AG10803 (cell line): ENCODE measurements at regions not wholly inside any gene's neighbourhood (a gene's known extent, or its start where the extent isn't known, plus 50 kb on each side); places are given as distances from the start of the nearest gene placed in this dataset.

Experiments used
- DNase-seq: peaks from one replicate; pipeline ENCODE4 v3.0.0; 2010; ENCODE audit warnings: low read depth
- H3K4me3 ChIP-seq: 2 replicates; pipeline ENCODE4 v1.5.1; 2011; ENCODE audit warnings: mild to moderate bottlenecking, low read length, control low read depth
- CTCF ChIP-seq: conservative IDR thresholded peaks from 2 replicates; pipeline ENCODE4 v1.5.1; 2011; ENCODE audit warnings: mild to moderate bottlenecking, low read length, control low read depth, inconsistent platforms

- no peak for TF ChIP-seq CTCF
- H3K4me3 ChIP-seq: no peak overlapping the region
- DNase-seq: no peak
Measured at GRCh38 chr18:63071701-63072141, 247.8 kb downstream of the BCL2 start.

- no peak overlapping the region for H3K4me3 ChIP-seq
- DNase-seq: no peak
- no peak for TF ChIP-seq CTCF
Measured at GRCh38 chr18:63070767-63071502, 248.6 kb downstream of the BCL2 start.

GRCh38 chr18:63069496-63069895, 250.1 kb downstream of the BCL2 start:
- no peak overlapping the region for H3K4me3 ChIP-seq
- no peak for DNase-seq
- TF ChIP-seq CTCF: no peak

GRCh38 chr18:63067939-63068338, 251.6 kb downstream of the BCL2 start:
- no peak for DNase-seq
- no peak for TF ChIP-seq CTCF

GRCh38 chr18:63065172-63065571, 254.4 kb downstream of the BCL2 start:
- no peak overlapping the region for H3K4me3 ChIP-seq
- TF ChIP-seq CTCF: no peak
- DNase-seq: no peak

More at GRCh38 chr18:63067939-63068338, 251.6 kb downstream of the BCL2 start:
- no peak overlapping the region for H3K4me3 ChIP-seq

- H3K4me3 ChIP-seq: peak overlapping the region; percentile 12; the same call in 1 of the 2 replicates
- no peak for TF ChIP-seq CTCF
- DNase-seq: peak; percentile 66
Measured at GRCh38 chr18:63063171-63063570, 256.4 kb downstream of the BCL2 start.

- no peak for TF ChIP-seq CTCF
- peak; percentile 51 for DNase-seq
Measured at GRCh38 chr18:63062246-63062645, 257.3 kb downstream of the BCL2 start.

More at GRCh38 chr18:63062246-63062645, 257.3 kb downstream of the BCL2 start:
- H3K4me3 ChIP-seq: no peak overlapping the region
